ENCODE measurements at regions not wholly inside any gene's neighbourhood (a gene's known extent, or its start where the extent isn't known, plus 50 kb on each side); places are given as distances from the start of the nearest gene placed in this dataset.

DNA sequence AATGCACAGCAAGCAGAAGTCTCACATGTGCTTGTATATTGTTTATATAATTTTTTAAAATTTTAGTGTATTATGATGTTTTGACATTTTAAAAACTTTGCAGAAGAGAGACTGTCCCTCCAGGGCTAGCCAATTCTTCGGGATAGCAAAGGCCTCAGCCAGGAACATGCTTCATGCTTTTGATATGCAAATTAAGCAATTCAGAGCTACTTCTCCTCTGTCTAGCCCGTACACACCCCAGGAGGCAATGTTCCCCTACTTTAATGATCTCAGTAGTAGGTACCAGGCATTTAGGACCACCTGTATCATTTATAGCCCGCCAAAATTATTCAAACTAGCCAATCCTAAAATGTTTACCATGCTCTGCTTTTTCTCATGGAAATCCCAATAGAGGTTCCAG lies 1116.2 kb downstream of the OLFM4 start:
- ATAC-seq, result peak; percentile 85
- H3K9me3 Mint-ChIP-seq, result no peaks in the 10 kb centered on the region
- no peaks in the 10 kb centered on the region; the same call in 1 of the 2 replicates for H3K27me3 Mint-ChIP-seq (ENCODE audit: low read depth)
- H3K27ac Mint-ChIP-seq, result no peak overlapping the region
- H3K4me3 Mint-ChIP-seq, result no peak overlapping the region
- ChIA-PET POLR2A (no interaction called here), CTCF (interaction anchor here (0.6 kb wide), 1 partner anchor 758 kb away, joined by 4 read pairs; no protein-coding TSS in a partner anchor)
- H3K36me3 Mint-ChIP-seq, result no peaks in the 10 kb centered on the region
- no peak for DNase-seq (ENCODE audit: low spot score)
- H3K4me1 Mint-ChIP-seq, result peaks cover 33% of the 10 kb centered on the region
- TF ChIP-seq MXD4 (CRISPR knock-in tag; IDR thresholded peaks at IDR 0.05; ENCODE audit: borderline replicate concordance), result no peak
- no peak for TF ChIP-seq SOX15 (CRISPR knock-in tag; IDR thresholded peaks at IDR 0.05)
- TF ChIP-seq, protein P1, sequence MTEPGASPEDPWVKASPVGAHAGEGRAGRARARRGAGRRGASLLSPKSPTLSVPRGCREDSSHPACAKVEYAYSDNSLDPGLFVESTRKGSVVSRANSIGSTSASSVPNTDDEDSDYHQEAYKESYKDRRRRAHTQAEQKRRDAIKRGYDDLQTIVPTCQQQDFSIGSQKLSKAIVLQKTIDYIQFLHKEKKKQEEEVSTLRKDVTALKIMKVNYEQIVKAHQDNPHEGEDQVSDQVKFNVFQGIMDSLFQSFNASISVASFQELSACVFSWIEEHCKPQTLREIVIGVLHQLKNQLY (CRISPR knock-in tag; IDR thresholded peaks at IDR 0.05), result no peak
- TF ChIP-seq, protein P2, sequence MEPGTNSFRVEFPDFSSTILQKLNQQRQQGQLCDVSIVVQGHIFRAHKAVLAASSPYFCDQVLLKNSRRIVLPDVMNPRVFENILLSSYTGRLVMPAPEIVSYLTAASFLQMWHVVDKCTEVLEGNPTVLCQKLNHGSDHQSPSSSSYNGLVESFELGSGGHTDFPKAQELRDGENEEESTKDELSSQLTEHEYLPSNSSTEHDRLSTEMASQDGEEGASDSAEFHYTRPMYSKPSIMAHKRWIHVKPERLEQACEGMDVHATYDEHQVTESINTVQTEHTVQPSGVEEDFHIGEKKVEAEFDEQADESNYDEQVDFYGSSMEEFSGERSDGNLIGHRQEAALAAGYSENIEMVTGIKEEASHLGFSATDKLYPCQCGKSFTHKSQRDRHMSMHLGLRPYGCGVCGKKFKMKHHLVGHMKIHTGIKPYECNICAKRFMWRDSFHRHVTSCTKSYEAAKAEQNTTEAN (CRISPR knock-in tag; IDR thresholded peaks at IDR 0.05), result no peak

DNA sequence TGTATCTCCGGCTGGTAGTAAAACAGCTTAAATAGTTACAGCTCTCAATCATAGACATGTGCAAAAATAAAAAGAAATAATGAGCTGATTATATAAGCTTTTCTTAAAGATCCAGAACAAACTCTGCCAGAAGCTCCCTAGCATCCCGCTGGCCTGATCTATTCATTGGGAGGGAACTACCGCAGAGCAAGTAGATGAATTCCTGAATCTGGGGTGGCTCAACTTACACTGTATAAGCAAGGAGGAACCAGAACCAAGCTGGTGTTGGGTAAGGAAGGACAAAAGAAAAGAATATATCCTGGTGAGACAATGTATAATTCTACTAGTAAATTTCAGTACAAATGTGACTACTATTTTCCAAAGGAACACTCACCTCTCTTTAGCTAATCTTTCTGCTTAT lies 1122.2 kb downstream of the OLFM4 start:
- ChIA-PET CTCF (interaction anchor here (1.0 kb wide), 1 partner anchor 369 kb away, joined by 3 read pairs; no protein-coding TSS in a partner anchor), POLR2A (no interaction called here)
- H3K9me3 Mint-ChIP-seq, result no peaks in the 10 kb centered on the region
- no peaks in the 10 kb centered on the region; the same call in 1 of the 2 replicates for H3K27me3 Mint-ChIP-seq (ENCODE audit: low read depth)
- no peak overlapping the region for H3K27ac Mint-ChIP-seq
- no peak for DNase-seq (ENCODE audit: low spot score)
- no peak for TF ChIP-seq FOXJ3 (CRISPR knock-in tag; IDR thresholded peaks at IDR 0.05; ENCODE audit: borderline replicate concordance)
- TF ChIP-seq, protein P3, sequence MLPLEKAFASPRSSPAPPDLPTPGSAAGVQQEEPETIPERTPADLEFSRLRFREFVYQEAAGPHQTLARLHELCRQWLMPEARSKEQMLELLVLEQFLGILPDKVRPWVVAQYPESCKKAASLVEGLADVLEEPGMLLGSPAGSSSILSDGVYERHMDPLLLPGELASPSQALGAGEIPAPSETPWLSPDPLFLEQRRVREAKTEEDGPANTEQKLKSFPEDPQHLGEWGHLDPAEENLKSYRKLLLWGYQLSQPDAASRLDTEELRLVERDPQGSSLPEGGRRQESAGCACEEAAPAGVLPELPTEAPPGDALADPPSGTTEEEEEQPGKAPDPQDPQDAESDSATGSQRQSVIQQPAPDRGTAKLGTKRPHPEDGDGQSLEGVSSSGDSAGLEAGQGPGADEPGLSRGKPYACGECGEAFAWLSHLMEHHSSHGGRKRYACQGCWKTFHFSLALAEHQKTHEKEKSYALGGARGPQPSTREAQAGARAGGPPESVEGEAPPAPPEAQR (CRISPR knock-in tag; IDR thresholded peaks at IDR 0.05), result no peak
- no peak for TF ChIP-seq ZNF416 (CRISPR knock-in tag; IDR thresholded peaks at IDR 0.05)
- TF ChIP-seq, protein P4, sequence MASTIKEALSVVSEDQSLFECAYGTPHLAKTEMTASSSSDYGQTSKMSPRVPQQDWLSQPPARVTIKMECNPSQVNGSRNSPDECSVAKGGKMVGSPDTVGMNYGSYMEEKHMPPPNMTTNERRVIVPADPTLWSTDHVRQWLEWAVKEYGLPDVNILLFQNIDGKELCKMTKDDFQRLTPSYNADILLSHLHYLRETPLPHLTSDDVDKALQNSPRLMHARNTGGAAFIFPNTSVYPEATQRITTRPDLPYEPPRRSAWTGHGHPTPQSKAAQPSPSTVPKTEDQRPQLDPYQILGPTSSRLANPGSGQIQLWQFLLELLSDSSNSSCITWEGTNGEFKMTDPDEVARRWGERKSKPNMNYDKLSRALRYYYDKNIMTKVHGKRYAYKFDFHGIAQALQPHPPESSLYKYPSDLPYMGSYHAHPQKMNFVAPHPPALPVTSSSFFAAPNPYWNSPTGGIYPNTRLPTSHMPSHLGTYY (CRISPR knock-in tag; IDR thresholded peaks at IDR 0.05), result no peak
- no peak for TF ChIP-seq JUN (CRISPR knock-in tag; IDR thresholded peaks at IDR 0.05)
- no peak for TF ChIP-seq ATF1 (CRISPR knock-in tag; IDR thresholded peaks at IDR 0.05)
- TF ChIP-seq SMAD3 (CRISPR knock-in tag; IDR thresholded peaks at IDR 0.05; ENCODE audit: borderline replicate concordance), result no peak
- TF ChIP-seq, protein P5, sequence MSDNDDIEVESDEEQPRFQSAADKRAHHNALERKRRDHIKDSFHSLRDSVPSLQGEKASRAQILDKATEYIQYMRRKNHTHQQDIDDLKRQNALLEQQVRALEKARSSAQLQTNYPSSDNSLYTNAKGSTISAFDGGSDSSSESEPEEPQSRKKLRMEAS (CRISPR knock-in tag; IDR thresholded peaks at IDR 0.05), result no peak
- peak; percentile 97 for ATAC-seq
- H3K4me3 Mint-ChIP-seq, result no peak overlapping the region
- H3K36me3 Mint-ChIP-seq, result no peaks in the 10 kb centered on the region
- peaks cover 31% of the 10 kb centered on the region for H3K4me1 Mint-ChIP-seq

DNA sequence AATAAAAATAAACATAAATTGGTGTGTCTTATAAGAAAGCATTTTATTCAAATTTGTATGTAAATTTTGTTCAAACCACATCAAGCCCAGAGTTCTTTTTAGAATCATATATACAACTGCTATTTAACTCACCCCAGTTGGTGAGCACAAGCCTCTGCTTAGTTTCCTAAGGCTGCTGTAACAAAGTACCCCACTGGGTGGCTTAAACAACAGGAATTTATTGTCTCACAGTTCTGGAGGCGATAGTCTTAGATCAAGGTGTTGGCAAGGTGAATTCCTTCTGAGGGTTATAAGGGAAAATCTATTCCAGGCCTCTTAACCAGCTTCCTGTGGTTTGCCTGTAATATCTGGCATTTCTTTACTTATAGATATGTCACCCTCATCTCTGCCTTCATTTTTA lies 1133.5 kb downstream of the OLFM4 start:
- DNase-seq (ENCODE audit: low spot score), result no peak
- peak; percentile 98 for ATAC-seq
- H3K9me3 Mint-ChIP-seq, result peaks cover 4% of the 10 kb centered on the region
- H3K4me3 Mint-ChIP-seq, result no peak overlapping the region
- ChIA-PET POLR2A (no interaction called here), CTCF (no interaction called here)
- H3K27ac Mint-ChIP-seq, result no peak overlapping the region
- H3K36me3 Mint-ChIP-seq, result 0 out of 2 replicates have a peak, but pooled peaks cover 3% of the 10 kb centered on the region
- peaks cover 29% of the 10 kb centered on the region for H3K4me1 Mint-ChIP-seq
- no peaks in the 10 kb centered on the region for H3K27me3 Mint-ChIP-seq (ENCODE audit: low read depth)
- TF ChIP-seq, protein P4 (CRISPR knock-in tag; IDR thresholded peaks at IDR 0.05), result no peak
- TF ChIP-seq FOXJ3 (CRISPR knock-in tag; IDR thresholded peaks at IDR 0.05; ENCODE audit: borderline replicate concordance), result no peak
- no peak for TF ChIP-seq ZNF423 (CRISPR knock-in tag; IDR thresholded peaks at IDR 0.05)
- TF ChIP-seq, protein P2 (CRISPR knock-in tag; IDR thresholded peaks at IDR 0.05), result no peak
- no peak for TF ChIP-seq IRF1 (CRISPR knock-in tag; IDR thresholded peaks at IDR 0.05)
- no peak for TF ChIP-seq RELA (CRISPR knock-in tag; IDR thresholded peaks at IDR 0.05; ENCODE audit: borderline replicate concordance)
- TF ChIP-seq MXD4 (CRISPR knock-in tag; IDR thresholded peaks at IDR 0.05; ENCODE audit: borderline replicate concordance), result no peak
- no peak for TF ChIP-seq ZNF263 (CRISPR knock-in tag; IDR thresholded peaks at IDR 0.05; ENCODE audit: low read depth)
- no peak for TF ChIP-seq CBFB (CRISPR knock-in tag; IDR thresholded peaks at IDR 0.05; ENCODE audit: low read depth)
- no peak for TF ChIP-seq ZNF317 (CRISPR knock-in tag; IDR thresholded peaks at IDR 0.05; ENCODE audit: borderline replicate concordance, low read depth)
- no peak for TF ChIP-seq ZMAT4 (CRISPR knock-in tag; IDR thresholded peaks at IDR 0.05)
- TF ChIP-seq, protein P6, sequence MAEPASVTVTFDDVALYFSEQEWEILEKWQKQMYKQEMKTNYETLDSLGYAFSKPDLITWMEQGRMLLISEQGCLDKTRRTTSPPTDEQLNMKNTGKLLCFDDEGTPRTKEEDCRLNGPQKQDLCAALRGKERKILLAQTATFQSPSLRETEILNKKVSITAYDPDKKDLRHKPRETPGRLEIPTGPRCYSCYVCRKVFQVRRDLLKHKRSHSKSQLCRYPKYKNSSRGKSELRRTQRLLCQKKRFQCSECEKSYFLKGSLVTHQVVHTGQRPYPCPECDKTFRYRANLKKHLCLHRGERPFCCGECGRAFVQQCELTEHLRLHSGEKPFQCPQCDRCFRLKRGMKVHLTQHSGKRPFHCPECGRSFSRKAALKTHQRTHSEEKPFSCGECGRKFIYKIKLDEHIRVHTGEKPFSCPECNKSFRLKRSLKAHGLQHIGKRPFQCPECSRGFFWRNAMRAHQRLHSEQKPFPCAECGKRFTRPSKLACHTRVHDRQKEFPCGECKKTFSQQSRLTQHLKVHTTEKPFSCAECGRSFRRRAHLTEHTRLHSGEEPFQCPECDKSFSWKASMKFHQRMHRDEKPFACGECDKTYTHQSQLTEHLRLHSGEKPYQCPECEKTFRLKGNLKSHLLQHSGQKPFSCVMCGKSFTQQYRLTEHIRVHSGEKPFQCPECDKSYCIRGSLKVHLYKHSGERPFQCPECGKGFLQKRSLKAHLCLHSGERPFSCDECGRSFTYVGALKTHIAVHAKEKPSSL (CRISPR knock-in tag; conservative IDR thresholded peaks at IDR 0.05), result no peak
